ENCODE measurements at regions not wholly inside any gene's neighbourhood (a gene's known extent, or its start where the extent isn't known, plus 50 kb on each side); places are given as distances from the start of the nearest gene placed in this dataset.
A peak's percentile ranks its signal among the peaks of the same experiment; 100 is the strongest.

DNA sequence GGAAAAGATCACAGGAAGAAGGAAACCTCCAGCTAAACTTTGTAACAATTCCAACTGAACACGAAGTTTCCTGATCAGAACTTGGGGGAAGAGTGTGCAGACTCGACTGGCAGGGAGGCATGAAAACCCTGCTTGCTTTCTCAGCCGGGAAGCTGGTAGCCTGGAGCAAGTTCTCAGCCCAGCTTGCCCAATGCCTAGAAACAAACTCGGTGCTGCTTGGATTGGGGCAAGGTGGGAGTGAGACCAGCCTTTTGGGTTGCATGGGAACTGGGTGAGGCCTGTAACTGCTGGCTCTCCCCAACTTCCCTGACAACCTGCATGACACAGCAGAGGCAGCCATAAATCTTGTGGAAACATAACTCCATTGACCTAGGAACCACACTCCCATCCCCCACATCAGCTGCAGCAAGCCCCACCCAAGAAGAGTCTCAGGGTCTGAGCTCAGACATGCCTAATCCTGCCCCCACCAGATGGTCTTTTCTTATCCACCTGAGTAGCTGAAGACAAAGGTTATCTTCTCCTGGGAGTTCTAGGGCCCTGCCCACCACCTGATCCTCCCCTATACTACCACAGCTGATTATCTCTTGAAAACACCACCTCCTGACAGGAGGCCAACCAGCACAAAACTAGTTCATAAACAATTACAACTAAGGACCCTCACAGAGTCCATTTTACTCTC, 1859.7 kb upstream of the CELF4 start:
- Mint-ChIP-seq H3K27ac (no peak overlapping the region), H3K4me1 (ENCODE audit: low read depth) (no peaks in the 10 kb centered on the region), H3K9me3 (peaks cover 21% of the 10 kb centered on the region), H3K36me3 (ENCODE audit: low read depth) (no peaks in the 10 kb centered on the region), H3K4me3 (no peak overlapping the region), H3K27me3 (ENCODE audit: insufficient read depth) (no peaks in the 10 kb centered on the region)
- DNase-seq (ENCODE audit: low spot score) = no peak
- intact Hi-C loops (cut with micrococcal nuclease) = no loop called here

DNA sequence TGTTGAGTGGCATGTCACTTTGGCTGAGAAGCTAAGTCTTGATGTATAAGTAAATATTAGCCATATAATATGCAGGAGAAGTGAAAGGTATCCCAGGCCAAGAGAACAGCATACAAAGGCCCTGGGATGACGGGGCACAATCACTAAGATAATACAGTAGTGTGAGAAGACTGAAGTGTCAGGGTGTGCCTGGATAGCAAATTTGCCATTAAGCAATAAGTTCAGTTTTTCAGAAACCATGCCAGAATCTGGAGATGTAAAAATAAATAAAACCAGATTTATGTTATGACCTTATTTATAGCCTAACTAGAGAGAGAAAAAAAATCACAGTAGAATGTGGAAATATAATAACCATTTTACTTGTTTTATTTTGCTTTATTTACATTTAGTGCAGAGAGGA, 1858.7 kb upstream of the CELF4 start:
- H3K4me3 Mint-ChIP-seq = no peak overlapping the region
- no peaks in the 10 kb centered on the region for H3K27me3 Mint-ChIP-seq (ENCODE audit: insufficient read depth)

DNA sequence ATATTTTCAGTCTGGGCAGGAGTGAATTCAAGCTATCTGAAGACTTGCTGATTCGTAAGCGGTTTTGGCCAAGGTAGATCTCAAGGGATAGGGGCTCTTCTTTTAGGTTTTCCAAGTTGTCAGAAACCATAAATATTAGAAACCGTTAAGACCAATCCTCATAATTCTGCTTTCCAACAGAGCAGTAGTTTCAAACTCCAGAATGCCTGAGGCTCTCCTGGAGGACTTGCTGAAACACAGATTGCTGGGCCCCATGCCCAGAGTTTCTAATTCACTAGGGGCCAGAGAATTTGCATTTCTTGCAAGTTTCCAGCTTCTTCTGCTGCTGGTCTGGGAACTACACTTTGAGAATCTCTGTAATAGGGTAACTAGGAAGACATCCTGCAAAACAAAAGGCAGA, 1855.7 kb upstream of the CELF4 start:
- Mint-ChIP-seq H3K27me3 (ENCODE audit: insufficient read depth) (no peaks in the 10 kb centered on the region), H3K36me3 (ENCODE audit: low read depth) (no peaks in the 10 kb centered on the region), H3K27ac (no peak overlapping the region), H3K4me3 (no peak overlapping the region), H3K9me3 (peaks cover 14% of the 10 kb centered on the region), H3K4me1 (ENCODE audit: low read depth) (no peaks in the 10 kb centered on the region)
- intact Hi-C loops (cut with micrococcal nuclease) = no loop called here
- no peak for DNase-seq (ENCODE audit: low spot score)

More for the DNA sequence above, 1858.7 kb upstream of the CELF4 start:
- H3K4me1 Mint-ChIP-seq (ENCODE audit: low read depth) = no peaks in the 10 kb centered on the region
- intact Hi-C loops (cut with micrococcal nuclease) = no loop called here
- H3K9me3 Mint-ChIP-seq = peaks cover 21% of the 10 kb centered on the region
- DNase-seq (ENCODE audit: low spot score) = no peak
- H3K36me3 Mint-ChIP-seq (ENCODE audit: low read depth) = no peaks in the 10 kb centered on the region
- no peak overlapping the region for H3K27ac Mint-ChIP-seq

DNA sequence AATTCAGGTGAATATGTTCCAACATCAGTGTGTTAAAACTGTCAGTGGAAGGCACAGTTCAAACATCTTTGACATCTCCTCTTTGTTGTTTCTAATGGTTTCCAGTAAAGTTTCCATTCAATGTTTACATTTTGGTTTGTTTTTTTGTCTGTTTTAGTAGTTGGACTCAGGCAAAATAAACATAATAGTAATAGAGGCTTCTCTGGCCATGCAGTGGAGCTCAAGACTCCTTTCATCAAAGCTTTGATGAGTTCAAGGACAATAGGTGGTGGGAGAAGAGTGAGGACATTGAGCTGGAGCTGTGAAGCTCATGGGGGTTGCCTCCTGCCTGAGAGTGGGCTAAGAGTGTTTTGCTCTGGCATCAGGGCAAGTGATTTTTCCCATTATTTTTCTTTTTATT, 1853.7 kb upstream of the CELF4 start:
- intact Hi-C loops (cut with micrococcal nuclease) = no loop called here
- H3K36me3 Mint-ChIP-seq (ENCODE audit: low read depth) = no peaks in the 10 kb centered on the region
- H3K27me3 Mint-ChIP-seq (ENCODE audit: insufficient read depth) = no peaks in the 10 kb centered on the region
- H3K27ac Mint-ChIP-seq = no peak overlapping the region
- H3K4me3 Mint-ChIP-seq = no peak overlapping the region
- DNase-seq (ENCODE audit: low spot score) = no peak
- H3K9me3 Mint-ChIP-seq = peaks cover under 1% of the 10 kb centered on the region
- peaks cover 1% of the 10 kb centered on the region for H3K4me1 Mint-ChIP-seq (ENCODE audit: low read depth)

DNA sequence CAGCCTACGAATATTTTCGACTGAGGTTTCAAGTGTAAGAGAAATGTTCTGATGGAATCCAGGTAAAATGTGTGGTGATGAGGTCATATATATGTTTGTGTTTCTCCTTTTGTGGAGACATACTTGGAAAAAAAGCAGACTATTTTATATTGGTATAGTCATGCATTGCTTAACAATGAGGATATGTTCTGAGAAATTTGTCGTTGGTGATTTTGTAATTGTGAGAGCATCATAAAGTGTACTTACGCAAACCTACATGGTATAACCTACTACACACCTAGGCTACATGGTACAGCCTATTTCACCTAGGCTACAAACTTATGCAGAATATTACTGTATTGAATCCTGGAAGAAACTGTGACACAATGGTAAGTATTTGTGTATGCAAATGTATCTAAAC, 1849.9 kb upstream of the CELF4 start:
- H3K4me1 Mint-ChIP-seq (ENCODE audit: low read depth) = peaks cover 5% of the 10 kb centered on the region
- no peaks in the 10 kb centered on the region for H3K27me3 Mint-ChIP-seq (ENCODE audit: insufficient read depth)
- no peak overlapping the region for H3K4me3 Mint-ChIP-seq
- DNase-seq (ENCODE audit: low spot score) = no peak
- H3K9me3 Mint-ChIP-seq = peaks cover 5% of the 10 kb centered on the region
- intact Hi-C loops (cut with micrococcal nuclease) = loop anchor here (2.0 kb wide), 1 partner anchor 475 kb away; no protein-coding TSS in a partner anchor
- no peaks in the 10 kb centered on the region for H3K36me3 Mint-ChIP-seq (ENCODE audit: low read depth)
- no peak overlapping the region for H3K27ac Mint-ChIP-seq

DNA sequence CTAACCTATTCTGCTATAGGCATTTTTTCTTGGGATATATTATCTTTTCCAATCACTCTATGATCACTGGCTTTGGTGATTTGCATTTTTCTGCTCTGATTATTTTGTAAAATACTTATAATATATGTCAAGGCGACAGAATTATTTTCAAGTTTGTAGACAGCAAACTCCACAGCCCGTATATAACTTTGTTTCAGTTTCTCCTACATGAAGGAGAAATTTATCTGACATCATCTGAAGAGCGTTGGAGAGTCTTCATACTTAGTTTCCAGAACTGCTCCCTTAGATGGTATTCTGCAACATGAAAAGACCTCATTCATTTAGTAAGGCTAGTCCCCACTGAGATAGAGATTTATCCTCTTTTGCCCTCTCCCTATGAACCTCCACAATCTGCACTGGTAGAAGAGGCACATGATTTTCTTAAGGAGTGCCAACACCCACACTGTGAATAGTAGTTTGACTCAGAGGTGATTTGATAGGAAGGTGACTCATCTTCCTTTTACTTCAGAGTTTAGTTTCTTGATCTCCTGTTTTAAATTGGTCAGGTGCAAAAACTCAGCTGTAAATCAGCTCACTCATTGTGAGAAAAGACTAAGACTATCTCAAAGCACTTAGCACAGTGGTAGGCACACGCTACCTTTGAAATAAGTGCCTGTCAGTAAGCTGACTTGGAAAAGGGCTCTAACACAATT, 1848.6 kb upstream of the CELF4 start:
- Mint-ChIP-seq H3K9me3 (peaks cover 5% of the 10 kb centered on the region), H3K27me3 (ENCODE audit: insufficient read depth) (no peaks in the 10 kb centered on the region), H3K4me3 (no peak overlapping the region), H3K27ac (peak overlapping the region; percentile 24), H3K36me3 (ENCODE audit: low read depth) (no peaks in the 10 kb centered on the region), H3K4me1 (ENCODE audit: low read depth) (peaks cover 5% of the 10 kb centered on the region)
- intact Hi-C loops (cut with micrococcal nuclease) = loop anchor here (2.0 kb wide), 1 partner anchor 473 kb away; no protein-coding TSS in a partner anchor
- no peak for DNase-seq (ENCODE audit: low spot score)

DNA sequence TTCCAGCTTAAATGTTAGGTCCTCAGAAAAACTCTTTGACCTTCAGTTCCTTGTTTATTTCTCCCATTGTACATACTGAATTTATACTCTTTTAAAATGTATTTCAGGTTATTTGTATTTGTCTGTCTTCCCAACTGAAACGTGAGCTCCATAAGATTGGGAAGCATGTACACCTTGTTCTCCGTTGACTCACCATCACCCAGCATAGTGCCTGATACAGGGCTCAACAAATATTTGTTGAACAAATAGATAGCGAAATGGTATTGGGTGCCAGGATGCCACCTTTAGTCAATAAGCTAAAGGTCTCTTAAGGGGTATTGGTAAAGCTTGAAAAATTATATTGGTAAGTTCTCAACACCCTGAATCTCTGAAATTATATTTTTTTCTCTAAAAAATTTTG, 1841.3 kb upstream of the CELF4 start:
- Mint-ChIP-seq H3K36me3 (ENCODE audit: low read depth) (no peaks in the 10 kb centered on the region), H3K9me3 (peaks cover 8% of the 10 kb centered on the region), H3K27me3 (ENCODE audit: insufficient read depth) (no peaks in the 10 kb centered on the region), H3K4me3 (no peak overlapping the region), H3K27ac (no peak overlapping the region), H3K4me1 (ENCODE audit: low read depth) (no peaks in the 10 kb centered on the region)
- no peak for DNase-seq (ENCODE audit: low spot score)
- intact Hi-C loops (cut with micrococcal nuclease) = no loop called here

DNA sequence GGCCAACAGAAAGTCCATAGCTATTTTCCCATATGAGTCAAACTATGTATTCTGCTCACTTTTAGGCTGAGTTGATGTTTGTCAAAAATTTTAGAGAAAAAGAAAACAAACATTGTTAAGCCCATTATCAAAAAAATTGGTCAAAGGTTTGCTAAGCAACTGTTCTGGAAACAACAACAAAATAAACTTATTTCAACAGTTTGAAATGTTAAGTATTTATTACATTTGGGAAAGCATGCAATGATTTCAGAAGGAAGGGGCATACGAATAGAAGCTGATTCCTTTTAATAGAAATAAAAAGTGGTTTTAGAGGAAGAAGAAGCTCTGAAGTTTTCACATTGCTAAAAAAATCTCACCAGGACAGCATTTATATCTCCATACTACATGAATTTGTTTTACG, 1837.5 kb upstream of the CELF4 start:
- intact Hi-C loops (cut with micrococcal nuclease) = no loop called here
- Mint-ChIP-seq H3K4me1 (ENCODE audit: low read depth) (no peaks in the 10 kb centered on the region), H3K36me3 (ENCODE audit: low read depth) (no peaks in the 10 kb centered on the region), H3K9me3 (no peaks in the 10 kb centered on the region), H3K27ac (no peak overlapping the region), H3K27me3 (ENCODE audit: insufficient read depth) (no peaks in the 10 kb centered on the region), H3K4me3 (no peak overlapping the region)
- DNase-seq (ENCODE audit: low spot score) = no peak

DNA sequence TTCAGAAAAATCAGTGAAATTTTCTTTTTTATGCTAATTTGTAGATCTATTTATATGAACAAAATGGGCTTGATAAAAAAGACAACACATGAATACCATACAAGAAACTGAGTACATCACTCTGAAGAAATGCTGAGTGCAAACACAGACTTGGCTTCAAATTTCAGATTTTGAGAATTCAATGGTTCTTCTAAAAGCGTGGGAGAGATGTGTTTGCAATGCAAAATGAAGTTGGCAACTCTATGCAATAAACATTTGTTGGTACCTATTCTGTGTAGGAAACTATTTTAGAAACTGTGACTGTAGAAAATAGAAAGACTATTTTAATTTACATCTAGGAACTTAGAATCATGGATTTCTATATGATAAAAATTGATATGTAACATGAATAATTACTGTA, 1834.1 kb upstream of the CELF4 start:
- Mint-ChIP-seq H3K4me1 (ENCODE audit: low read depth) (no peaks in the 10 kb centered on the region), H3K27ac (no peak overlapping the region), H3K9me3 (peaks cover 4% of the 10 kb centered on the region), H3K36me3 (ENCODE audit: low read depth) (no peaks in the 10 kb centered on the region), H3K4me3 (no peak overlapping the region), H3K27me3 (ENCODE audit: insufficient read depth) (no peaks in the 10 kb centered on the region)
- intact Hi-C loops (cut with micrococcal nuclease) = no loop called here
- no peak for DNase-seq (ENCODE audit: low spot score)

DNA sequence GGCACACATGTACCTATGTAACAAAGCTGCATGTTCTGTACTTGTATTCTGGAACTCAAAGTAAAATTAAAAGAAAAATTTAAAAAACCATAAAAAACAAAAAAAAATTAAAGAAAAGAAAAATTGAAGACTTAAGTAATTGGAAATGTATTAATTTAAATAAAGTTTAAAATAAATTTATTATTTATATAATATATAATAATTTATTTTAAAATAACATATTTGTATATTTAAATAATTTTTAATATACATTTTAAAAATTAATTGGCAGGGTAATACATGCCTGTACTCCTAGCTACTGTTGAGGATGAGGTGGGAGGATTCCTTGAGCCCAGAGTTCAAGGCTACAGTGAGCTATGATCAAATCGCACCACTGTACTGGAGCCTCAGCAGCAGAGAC, 1830.6 kb upstream of the CELF4 start:
- Mint-ChIP-seq H3K36me3 (ENCODE audit: low read depth) (no peaks in the 10 kb centered on the region), H3K27me3 (ENCODE audit: insufficient read depth) (no peaks in the 10 kb centered on the region), H3K4me1 (ENCODE audit: low read depth) (no peaks in the 10 kb centered on the region), H3K9me3 (peaks cover 24% of the 10 kb centered on the region), H3K27ac (no peak overlapping the region), H3K4me3 (no peak overlapping the region)
- intact Hi-C loops (cut with micrococcal nuclease) = no loop called here
- DNase-seq (ENCODE audit: low spot score) = no peak

DNA sequence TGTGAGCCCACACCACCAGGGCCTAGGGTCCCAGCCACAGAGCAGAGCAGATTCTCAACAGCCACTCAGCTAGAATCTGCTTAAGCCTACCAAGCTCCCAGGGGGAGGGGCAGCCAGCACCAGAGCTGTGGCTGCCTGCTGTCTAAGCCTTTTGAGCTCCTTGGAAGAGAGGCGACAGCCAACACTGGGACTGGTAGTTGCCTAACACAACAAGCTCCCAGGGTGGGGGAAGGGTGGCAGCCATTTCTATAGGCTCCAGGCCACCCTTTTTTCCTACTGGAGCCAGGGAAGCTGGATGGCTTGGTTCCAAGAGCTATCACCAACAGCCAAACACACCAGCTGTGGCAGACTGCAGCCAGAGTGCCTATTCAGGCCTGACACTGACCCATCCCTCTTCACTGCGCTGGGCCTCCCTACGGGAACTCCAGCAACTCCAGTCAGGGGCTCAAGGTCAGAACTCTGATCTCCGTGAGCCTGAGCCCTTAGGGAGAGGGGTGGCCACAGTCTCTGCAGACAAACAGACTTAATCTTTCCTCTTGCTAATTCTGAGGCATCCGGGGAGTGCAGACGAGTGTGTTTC, 1824.3 kb upstream of the CELF4 start:
- Mint-ChIP-seq H3K4me1 (ENCODE audit: low read depth) (no peaks in the 10 kb centered on the region), H3K27ac (no peak overlapping the region), H3K4me3 (no peak overlapping the region), H3K9me3 (peaks cover 30% of the 10 kb centered on the region), H3K36me3 (ENCODE audit: low read depth) (no peaks in the 10 kb centered on the region), H3K27me3 (ENCODE audit: insufficient read depth) (no peaks in the 10 kb centered on the region)
- intact Hi-C loops (cut with micrococcal nuclease) = no loop called here
- no peak for DNase-seq (ENCODE audit: low spot score)

DNA sequence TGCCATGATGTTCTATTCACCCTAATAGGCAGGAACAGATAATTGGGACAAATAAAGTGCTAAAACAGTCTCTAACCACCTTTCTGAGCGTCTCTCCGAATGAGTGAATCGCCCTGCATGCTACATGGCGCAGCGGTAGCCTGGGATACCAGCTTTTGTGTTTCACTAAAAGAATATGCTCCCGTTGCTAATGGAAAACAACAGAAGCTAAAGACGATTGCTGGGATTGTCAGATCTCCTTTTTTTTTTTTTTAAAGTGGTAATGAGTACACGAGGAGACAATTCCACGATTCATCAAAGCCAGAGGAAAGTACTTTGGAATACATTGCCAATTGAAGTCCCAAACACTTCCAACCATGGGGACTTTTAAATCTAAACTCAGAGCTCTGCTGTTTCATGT, 1815.3 kb upstream of the CELF4 start:
- H3K27me3 Mint-ChIP-seq (ENCODE audit: insufficient read depth) = no peaks in the 10 kb centered on the region
- H3K4me1 Mint-ChIP-seq (ENCODE audit: low read depth) = no peaks in the 10 kb centered on the region
- intact Hi-C loops (cut with micrococcal nuclease) = no loop called here

DNA sequence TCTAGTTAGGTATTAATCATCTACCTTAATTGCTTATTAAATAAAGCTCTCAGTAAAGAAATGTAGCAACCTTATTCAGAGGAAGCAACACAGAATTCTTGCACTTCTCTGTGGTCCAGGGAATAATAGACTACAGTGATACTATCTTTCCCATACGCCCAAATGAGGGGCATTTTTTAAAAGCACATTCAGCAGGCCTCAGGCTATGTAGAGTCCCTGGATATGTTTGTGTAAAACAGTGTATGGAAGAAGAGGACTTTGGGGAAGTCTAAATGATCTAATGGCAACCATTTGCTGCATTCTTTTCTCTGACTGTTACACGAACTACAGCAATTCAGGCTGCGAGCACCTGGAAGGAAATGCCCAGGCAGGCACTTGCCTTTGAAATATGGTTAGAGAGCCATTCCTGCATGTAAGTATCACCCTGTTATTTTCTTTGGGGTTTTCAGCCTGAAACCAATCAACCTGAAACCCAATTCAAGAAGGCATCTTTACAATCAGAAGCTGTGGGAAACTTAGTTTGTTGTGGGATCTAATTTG, 1814.7 kb upstream of the CELF4 start:
- Mint-ChIP-seq H3K27me3 (ENCODE audit: insufficient read depth) (no peaks in the 10 kb centered on the region), H3K36me3 (ENCODE audit: low read depth) (no peaks in the 10 kb centered on the region), H3K4me3 (no peak overlapping the region), H3K4me1 (ENCODE audit: low read depth) (no peaks in the 10 kb centered on the region), H3K27ac (no peak overlapping the region), H3K9me3 (no peaks in the 10 kb centered on the region)
- intact Hi-C loops (cut with micrococcal nuclease) = no loop called here
- DNase-seq (ENCODE audit: low spot score) = no peak

More for the DNA sequence above, 1815.3 kb upstream of the CELF4 start:
- no peak for DNase-seq (ENCODE audit: low spot score)
- no peaks in the 10 kb centered on the region for H3K9me3 Mint-ChIP-seq
- H3K4me3 Mint-ChIP-seq = no peak overlapping the region
- no peaks in the 10 kb centered on the region for H3K36me3 Mint-ChIP-seq (ENCODE audit: low read depth)
- no peak overlapping the region for H3K27ac Mint-ChIP-seq

Measured in activated T-helper 1 cell treated with anti-CD3 and anti-CD28 coated beads, Interleukin-12 subunit alpha, Interleukin-12 subunit beta, Interleukin-2, Interleukin-4 antibody, amounts not matched to agents 30 ng/mL and 10 ng/mL and 1 ng/mL, durations not matched to agents 14 hours and 24 hours and 36 hours (primary cell).